ENCODE measurements at regions not wholly inside any gene's neighbourhood (a gene's known extent, or its start where the extent isn't known, plus 50 kb on each side); places are given as distances from the start of the nearest gene placed in this dataset.
A peak's percentile ranks its signal among the peaks of the same experiment; 100 is the strongest.

DNA sequence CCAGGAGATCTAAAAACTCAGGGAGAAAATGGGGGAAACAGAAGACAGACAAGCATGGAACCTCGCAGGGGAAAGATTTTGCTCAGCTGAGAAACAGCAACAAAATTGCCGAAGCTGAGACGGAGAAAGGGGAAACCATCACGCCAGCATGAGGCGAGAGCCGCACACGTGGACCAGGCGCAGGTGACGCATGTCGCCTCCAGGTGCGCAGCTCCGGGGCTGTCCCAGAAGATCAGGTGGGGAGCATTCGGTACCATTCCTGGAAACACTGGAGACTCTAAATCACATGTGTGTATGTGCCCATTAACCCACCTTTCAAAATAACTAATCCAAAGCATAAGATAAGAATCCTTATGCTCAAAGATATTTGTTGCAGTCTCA is 121.7 kb downstream of the BRD1 start:
- no peak overlapping the region for H3K4me3 ChIP-seq (replicated peaks in 1 of 2; ENCODE audit: low read depth in 1 of 2, low read length in 2 of 2)
- no peaks in the 10 kb centered on the region for H3K9me2 ChIP-seq (ENCODE audit: insufficient read depth)
- ChIA-PET POLR2A (no interaction called here), RAD21 (ENCODE audit: low non-redundant PET in 1 of 2, low total read pairs in 2 of 2, uncharacterized antibody in 2 of 2, unreplicated experiment in 2 of 2) (no interaction called here), CTCF (no interaction called here)
- no peaks in the 10 kb centered on the region for H3K4me1 ChIP-seq (ENCODE audit: control insufficient read depth in 1 of 2, insufficient read depth in 2 of 2, low read length in 2 of 2)
- no peak overlapping the region for H3K9ac ChIP-seq (ENCODE audit: low read length)
- no peak overlapping the region for H3K4me2 ChIP-seq (ENCODE audit: low read length)
- H3K36me3 ChIP-seq (ENCODE audit: control insufficient read depth in 1 of 2, insufficient read depth in 2 of 2, low read length in 2 of 2) = no peaks in the 10 kb centered on the region
- H2AFZ ChIP-seq (ENCODE audit: low read depth, low read length, poor library complexity, severe bottlenecking) = no peak overlapping the region
- H3K27ac ChIP-seq (ENCODE audit: low read depth, low read length) = no peak overlapping the region
- H4K20me1 ChIP-seq (ENCODE audit: insufficient read depth) = no peaks in the 10 kb centered on the region
- BruUV-seq (replicated peaks) = no TSS peak
- no peak for DNase-seq (ENCODE audit: low read depth, low spot score)
- no peaks in the 10 kb centered on the region for H3K79me2 ChIP-seq (ENCODE audit: insufficient read depth, low read length)
- no peak for ATAC-seq
- TF ChIP-seq EZH2 (IDR thresholded peaks at IDR 0.05) (no peak), ZFX (IDR thresholded peaks at IDR 0.05) (no peak)
- TF ChIP-seq, protein P1, sequence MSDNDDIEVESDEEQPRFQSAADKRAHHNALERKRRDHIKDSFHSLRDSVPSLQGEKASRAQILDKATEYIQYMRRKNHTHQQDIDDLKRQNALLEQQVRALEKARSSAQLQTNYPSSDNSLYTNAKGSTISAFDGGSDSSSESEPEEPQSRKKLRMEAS (IDR thresholded peaks at IDR 0.05) = no peak
- H3K9me3 ChIP-seq (ENCODE audit: control insufficient read depth in 1 of 2, insufficient read depth in 1 of 2, low read depth in 1 of 2, low read length in 2 of 2) = peaks cover 6 to 8% of the 10 kb centered on the region in 2 experiments; a peak in 2 of 4 replicates
- peaks cover 22% of the 10 kb centered on the region; the same call in 1 of the 2 replicates for H3K27me3 ChIP-seq (ENCODE audit: insufficient read depth, low read length)
- intact Hi-C loops (cut with micrococcal nuclease) = no loop called here

DNA sequence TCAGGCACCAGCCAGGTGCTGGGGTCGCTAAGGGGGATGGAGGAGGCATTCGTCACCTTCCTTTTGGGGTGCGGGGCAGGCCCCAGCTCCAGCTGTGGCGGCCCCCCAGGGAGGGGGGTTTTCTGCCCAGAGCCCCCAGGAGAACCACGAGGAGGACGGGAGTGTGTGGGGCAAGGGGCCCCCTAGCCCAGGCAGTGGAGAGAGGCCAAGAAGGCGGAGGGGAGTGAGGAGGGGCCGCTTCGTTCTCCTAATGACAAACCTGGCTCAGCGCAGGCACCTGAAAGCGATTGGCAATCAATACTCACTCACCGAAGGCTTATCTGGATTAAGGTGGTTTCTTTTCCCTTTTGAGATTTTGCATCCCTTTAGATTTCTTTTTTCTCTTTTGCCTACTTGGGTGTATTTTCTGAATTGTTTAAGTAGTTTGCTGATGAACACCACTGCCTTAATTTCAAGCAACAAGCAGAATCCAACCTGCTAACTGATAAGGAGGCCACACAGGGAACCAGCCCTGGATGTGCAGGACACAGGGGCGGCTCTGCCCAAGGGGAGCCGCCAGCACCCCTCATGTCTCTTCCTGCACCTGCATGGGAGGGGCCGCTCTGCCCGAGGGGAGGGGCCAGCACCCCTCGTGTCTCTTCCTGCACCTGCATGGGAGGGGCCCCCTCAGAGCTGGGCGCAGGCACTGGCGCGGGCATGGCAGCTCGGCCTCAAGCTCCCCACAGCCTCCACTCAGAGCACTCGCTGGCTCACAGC is 122.3 kb downstream of the BRD1 start:
- Histone ChIP-seq H3K9me2 (ENCODE audit: insufficient read depth) (no peaks in the 10 kb centered on the region), H3K4me3 (replicated peaks in 1 of 2; ENCODE audit: low read depth in 1 of 2, low read length in 2 of 2) (no peak overlapping the region), H3K4me1 (ENCODE audit: control insufficient read depth in 1 of 2, insufficient read depth in 2 of 2, low read length in 2 of 2) (no peaks in the 10 kb centered on the region), H3K36me3 (ENCODE audit: control insufficient read depth in 1 of 2, insufficient read depth in 2 of 2, low read length in 2 of 2) (no peaks in the 10 kb centered on the region), H3K4me2 (ENCODE audit: low read length) (no peak overlapping the region), H3K9me3 (ENCODE audit: control insufficient read depth in 1 of 2, insufficient read depth in 1 of 2, low read depth in 1 of 2, low read length in 2 of 2) (peaks cover 6 to 8% of the 10 kb centered on the region in 2 experiments; a peak in 2 of 4 replicates), H3K27ac (ENCODE audit: low read depth, low read length) (no peak overlapping the region), H2AFZ (ENCODE audit: low read depth, low read length, poor library complexity, severe bottlenecking) (no peak overlapping the region), H4K20me1 (ENCODE audit: insufficient read depth) (no peaks in the 10 kb centered on the region), H3K9ac (ENCODE audit: low read length) (no peak overlapping the region), H3K79me2 (ENCODE audit: insufficient read depth, low read length) (no peaks in the 10 kb centered on the region), H3K27me3 (ENCODE audit: insufficient read depth, low read length) (peaks cover 16% of the 10 kb centered on the region; the same call in 1 of the 2 replicates)
- POLR2A ChIA-PET = no interaction called here
- CTCF ChIA-PET = no interaction called here
- ATAC-seq (peak; percentile 34; the same call in 1 of the 2 replicates), DNase-seq (ENCODE audit: low read depth, low spot score) (no peak)
- RAD21 ChIA-PET (ENCODE audit: low non-redundant PET in 1 of 2, low total read pairs in 2 of 2, uncharacterized antibody in 2 of 2, unreplicated experiment in 2 of 2) = no interaction called here
- intact Hi-C loops (cut with micrococcal nuclease) = no loop called here
- no TSS peak for BruUV-seq (replicated peaks)
- TF ChIP-seq RAD21 (IDR thresholded peaks at IDR 0.05; ENCODE audit: low read depth) = no peak
- TF ChIP-seq YY1 (IDR thresholded peaks at IDR 0.05; ENCODE audit: extremely low read depth, insufficient replicate concordance, low read depth, low read length) = no peak
- no peak for TF ChIP-seq POLR2AphosphoS5 (IDR thresholded peaks at IDR 0.05; ENCODE audit: low read depth, low read length)
- TF ChIP-seq FOSL1 (IDR thresholded peaks at IDR 0.05; ENCODE audit: low read depth) = no peak
- TF ChIP-seq CEBPB (IDR thresholded peaks at IDR 0.05; ENCODE audit: low read depth) = no peak
- no peak for TF ChIP-seq EGR1 (IDR thresholded peaks at IDR 0.05; ENCODE audit: low read depth)
- TF ChIP-seq SRF (IDR thresholded peaks at IDR 0.05; ENCODE audit: low read depth) = no peak
- TF ChIP-seq, protein P2, sequence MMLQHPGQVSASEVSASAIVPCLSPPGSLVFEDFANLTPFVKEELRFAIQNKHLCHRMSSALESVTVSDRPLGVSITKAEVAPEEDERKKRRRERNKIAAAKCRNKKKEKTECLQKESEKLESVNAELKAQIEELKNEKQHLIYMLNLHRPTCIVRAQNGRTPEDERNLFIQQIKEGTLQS (IDR thresholded peaks at IDR 0.05) = no peak
- no peak for TF ChIP-seq EZH2phosphoT487 (IDR thresholded peaks at IDR 0.05; ENCODE audit: borderline replicate concordance)
- no peak for TF ChIP-seq JUND (IDR thresholded peaks at IDR 0.05)
- TF ChIP-seq, protein P1 (IDR thresholded peaks at IDR 0.05) = no peak
- no peak for TF ChIP-seq SP1 (IDR thresholded peaks at IDR 0.05; ENCODE audit: low read depth)
- no peak for TF ChIP-seq SIN3A (IDR thresholded peaks at IDR 0.05; ENCODE audit: low read depth)
- TF ChIP-seq, protein P3, sequence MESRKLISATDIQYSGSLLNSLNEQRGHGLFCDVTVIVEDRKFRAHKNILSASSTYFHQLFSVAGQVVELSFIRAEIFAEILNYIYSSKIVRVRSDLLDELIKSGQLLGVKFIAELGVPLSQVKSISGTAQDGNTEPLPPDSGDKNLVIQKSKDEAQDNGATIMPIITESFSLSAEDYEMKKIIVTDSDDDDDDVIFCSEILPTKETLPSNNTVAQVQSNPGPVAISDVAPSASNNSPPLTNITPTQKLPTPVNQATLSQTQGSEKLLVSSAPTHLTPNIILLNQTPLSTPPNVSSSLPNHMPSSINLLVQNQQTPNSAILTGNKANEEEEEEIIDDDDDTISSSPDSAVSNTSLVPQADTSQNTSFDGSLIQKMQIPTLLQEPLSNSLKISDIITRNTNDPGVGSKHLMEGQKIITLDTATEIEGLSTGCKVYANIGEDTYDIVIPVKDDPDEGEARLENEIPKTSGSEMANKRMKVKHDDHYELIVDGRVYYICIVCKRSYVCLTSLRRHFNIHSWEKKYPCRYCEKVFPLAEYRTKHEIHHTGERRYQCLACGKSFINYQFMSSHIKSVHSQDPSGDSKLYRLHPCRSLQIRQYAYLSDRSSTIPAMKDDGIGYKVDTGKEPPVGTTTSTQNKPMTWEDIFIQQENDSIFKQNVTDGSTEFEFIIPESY (IDR thresholded peaks at IDR 0.05; ENCODE audit: extremely low read depth, insufficient replicate concordance, low read length) = no peak
- no peak for TF ChIP-seq TCF7L2 (IDR thresholded peaks at IDR 0.05; ENCODE audit: borderline replicate concordance, extremely low read depth, insufficient read depth, insufficient read length)
